ENCODE measurements at regions not wholly inside any gene's neighbourhood (a gene's known extent, or its start where the extent isn't known, plus 50 kb on each side); places are given as distances from the start of the nearest gene placed in this dataset.

DNA sequence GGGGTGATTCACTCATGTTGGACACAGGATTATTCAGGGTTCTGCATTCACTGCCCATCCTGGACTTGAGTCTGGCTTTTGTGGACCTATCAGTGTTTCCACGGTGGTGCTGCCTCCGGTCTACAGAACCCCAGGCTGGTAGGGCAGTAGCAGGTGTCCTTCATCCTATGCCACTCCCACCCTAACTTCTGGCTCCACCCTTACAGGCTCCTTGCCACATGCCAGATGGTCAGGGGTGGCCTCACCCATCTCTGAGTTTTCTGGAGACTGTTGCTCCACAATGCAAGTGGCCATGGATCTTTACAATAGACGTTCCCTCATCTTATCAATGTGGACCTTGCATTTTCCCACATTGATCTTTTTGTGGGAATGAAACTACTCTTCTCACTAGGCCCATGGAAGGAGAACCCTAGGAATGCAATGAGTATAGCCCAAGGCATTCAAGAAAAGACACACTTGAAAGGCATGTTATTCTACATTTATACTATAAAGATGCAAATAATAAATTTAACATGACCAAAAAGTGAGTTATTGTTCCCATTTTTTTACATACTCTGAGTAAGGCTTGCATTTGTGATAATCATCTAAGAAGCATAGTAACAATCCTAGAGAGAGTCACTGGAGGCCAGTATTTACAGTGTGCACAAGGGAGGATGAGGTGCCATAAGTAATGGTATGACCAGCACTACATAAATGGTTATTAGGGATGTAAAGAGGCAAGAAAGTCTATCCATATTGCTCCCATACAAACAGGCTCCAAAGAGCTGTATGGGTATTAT is 57.4 kb upstream of the ADO start:
- DNase-seq (ENCODE audit: low read depth), result no peak

DNA sequence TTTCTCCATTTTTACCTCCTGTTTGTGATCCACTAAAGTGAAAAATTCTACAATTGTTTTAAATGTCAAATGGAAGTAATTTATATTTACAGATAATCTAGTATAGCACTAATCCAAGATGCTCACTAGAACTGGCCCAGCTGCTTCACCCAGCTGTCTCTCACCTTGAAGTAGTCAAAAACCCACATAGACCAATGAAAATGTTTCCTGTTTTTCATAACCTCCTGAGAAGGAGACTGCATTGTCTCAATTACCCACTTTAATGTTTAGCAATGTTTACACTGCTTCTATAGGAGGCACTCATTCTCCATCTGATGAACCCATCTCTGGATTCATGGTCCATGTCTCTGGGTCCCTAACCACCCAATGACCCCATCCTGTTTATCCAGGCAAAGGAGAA is 56.1 kb upstream of the ADO start:
- H3K4me3 ChIP-seq (ENCODE audit: low read depth, low read length), result no peak overlapping the region
- no peak for DNase-seq (ENCODE audit: low read depth)

More for the DNA sequence above, 57.4 kb upstream of the ADO start:
- H3K4me3 ChIP-seq (ENCODE audit: low read depth, low read length), result no peak overlapping the region

DNA sequence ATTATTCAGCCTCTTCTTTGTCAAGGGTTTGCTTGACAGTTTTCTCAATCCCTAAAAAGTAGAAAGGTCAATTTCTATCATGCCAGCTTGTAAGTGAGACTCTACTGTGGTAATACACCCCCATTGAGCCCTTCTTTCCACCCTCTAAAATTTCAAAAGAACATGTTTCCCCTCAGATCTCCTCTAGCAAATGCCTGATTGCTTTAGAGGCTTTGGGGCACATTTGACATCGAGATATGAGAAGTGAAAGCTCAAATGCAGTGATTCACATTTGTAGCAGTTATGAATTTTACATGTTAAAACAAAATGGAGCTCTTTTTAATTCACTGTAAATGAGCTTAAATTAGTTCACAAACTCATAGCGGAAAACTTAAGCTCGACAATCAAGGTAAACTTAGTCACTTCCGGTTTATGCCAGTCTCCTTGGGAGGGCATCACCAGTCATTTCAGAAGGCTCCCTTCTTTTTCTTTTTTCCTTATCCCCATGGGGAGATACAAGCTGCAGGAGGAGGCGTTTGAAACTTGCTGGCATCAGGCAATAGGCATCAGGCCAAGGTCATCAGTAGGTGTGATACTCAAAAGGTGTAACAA is 55.3 kb upstream of the ADO start:
- H3K4me3 ChIP-seq (ENCODE audit: low read depth, low read length), result no peak overlapping the region
- no peak for DNase-seq (ENCODE audit: low read depth)

All from skeletal muscle cell (primary cell).